Caco-2 (cell line): ENCODE measurements at regions not wholly inside any gene's neighbourhood (a gene's known extent, or its start where the extent isn't known, plus 50 kb on each side); places are given as distances from the start of the nearest gene placed in this dataset.

ENCODE experiments used
- BruUV-seq: library from RNA; stranded (reverse); fragments of 400-500 nt; replicated peaks from 2 replicates; lab custom pipeline; 2021; lab: Mats Ljungman, UMichigan
- CTCF ChIA-PET: fragments of 300-600 bp; sonication (Branson Sonifier 250); formaldehyde crosslinking; loops from one replicate; lab custom pipeline; 2022; ENCODE audit warnings: antibody characterized with exemption; lab: Charles Lee
- POLR2A ChIA-PET: fragments of 300-600 bp; sonication (Branson Sonifier 250); formaldehyde crosslinking; loops from one replicate; lab custom pipeline; 2022; ENCODE audit warnings: antibody characterized with exemption; lab: Charles Lee
- DNase-seq, 2 experiments: peaks; one replicate each; pipeline versions ENCODE4 v3.0.0 to v3.0.0-alpha.2; 2020 to 2022
- H3K27me3 ChIP-seq: replicated peaks from 2 replicates; pipeline ENCODE4 v1.6.0; 2011; ENCODE audit warnings: low read length; ENCODE audit not compliant: control insufficient read depth, insufficient read depth
- H3K36me3 ChIP-seq: 2 replicates; pipeline ENCODE4 v1.5.1; 2011; ENCODE audit warnings: low read length; ENCODE audit not compliant: control insufficient read depth, insufficient read depth
- H3K4me1 ChIP-seq: fragments of 250-450 bp; sonication (Bioruptor Pico); 2 replicates; pipeline ENCODE4 v1.5.1; 2020; ENCODE audit warnings: mild to moderate bottlenecking
- H3K4me3 ChIP-seq: 2 replicates; pipeline ENCODE4 v1.5.1; 2011; ENCODE audit warnings: low read depth, mild to moderate bottlenecking, control low read depth, low read length
- H3K9me3 ChIP-seq: fragments of 250-450 bp; sonication (Bioruptor Pico); 2 replicates; pipeline ENCODE4 v1.5.1; 2020; ENCODE audit warnings: mild to moderate bottlenecking, moderate library complexity
- H3K27ac Mint-ChIP-seq: one replicate; pipeline ENCODE4 v1.8.0; 2022; ENCODE audit warnings: mixed read lengths; ENCODE audit not compliant: unreplicated experiment
- H3K27me3 Mint-ChIP-seq: one replicate; pipeline ENCODE4 v1.8.0; 2022; ENCODE audit warnings: mixed read lengths; ENCODE audit not compliant: insufficient read depth, unreplicated experiment
- H3K36me3 Mint-ChIP-seq: one replicate; pipeline ENCODE4 v1.8.0; 2022; ENCODE audit warnings: mild to moderate bottlenecking, mixed read lengths; ENCODE audit not compliant: insufficient read depth, unreplicated experiment
- H3K4me1 Mint-ChIP-seq: one replicate; pipeline ENCODE4 v1.8.0; 2022; ENCODE audit warnings: low read depth, mixed read lengths; ENCODE audit not compliant: unreplicated experiment
- H3K4me3 Mint-ChIP-seq: one replicate; pipeline ENCODE4 v1.8.0; 2022; ENCODE audit warnings: mild to moderate bottlenecking, moderate library complexity, mixed read lengths; ENCODE audit not compliant: unreplicated experiment
- H3K9me3 Mint-ChIP-seq: one replicate; pipeline ENCODE4 v1.8.0; 2022; ENCODE audit warnings: mixed read lengths; ENCODE audit not compliant: unreplicated experiment
- CTCF ChIP-seq, 2 experiments: fragments of 200-600 bp in 1 of 2; IDR thresholded peaks; 1 replicate in 1 of 2; 2 replicates in 1 of 2; pipeline versions ENCODE4 v1.5.1 to v1.8.0; 2011 to 2022; ENCODE audit warnings: antibody characterized with exemption in 1 of 2, control low read depth in 1 of 2, inconsistent platforms in 1 of 2, low read depth in 1 of 2, low read length in 1 of 2, mild to moderate bottlenecking in 1 of 2, moderate library complexity in 1 of 2; ENCODE audit not compliant: insufficient read depth in 1 of 2, severe bottlenecking in 1 of 2, unreplicated experiment in 1 of 2
- intact Hi-C: fragments of 100-400 bp; cut with micrococcal nuclease; formaldehyde crosslinking; loops from one replicate; pipeline ENCODE4 v1.10.0; 2022; ENCODE audit not compliant: unreplicated experiment

DNA sequence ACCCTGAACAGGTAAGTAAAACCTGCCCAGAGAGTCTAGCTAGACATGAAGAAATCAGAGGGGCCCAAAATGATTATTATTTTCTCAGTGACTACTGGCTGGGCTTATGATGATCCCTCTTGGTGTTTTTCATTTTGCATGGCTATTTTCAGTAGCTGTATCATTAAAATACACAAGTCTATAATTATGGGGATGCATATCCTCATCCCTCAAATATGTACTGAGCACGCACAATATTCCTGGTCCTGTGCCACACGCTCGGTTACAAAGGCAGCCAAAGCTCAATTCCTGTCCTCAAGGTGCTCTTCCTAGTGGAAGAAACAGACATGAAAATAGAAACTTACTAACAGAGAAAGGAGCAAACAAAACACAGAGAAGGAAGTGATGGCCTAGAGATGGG lies 180.0 kb downstream of the DAD1 start:
- no peak overlapping the region for H3K4me3 Mint-ChIP-seq
- POLR2A ChIA-PET = no interaction called here
- DNase-seq = no peak
- Histone ChIP-seq H3K4me3 (no peak overlapping the region), H3K9me3 (no peaks in the 10 kb centered on the region), H3K4me1 (no peaks in the 10 kb centered on the region), H3K36me3 (no peaks in the 10 kb centered on the region), H3K27me3 (no peaks in the 10 kb centered on the region)
- H3K4me1 Mint-ChIP-seq = no peaks in the 10 kb centered on the region
- CTCF ChIA-PET = no interaction called here
- H3K9me3 Mint-ChIP-seq = no peaks in the 10 kb centered on the region
- no TSS peak for BruUV-seq
- intact Hi-C loops = no loop called here
- peaks cover 2% of the 10 kb centered on the region for H3K27me3 Mint-ChIP-seq
- no peaks in the 10 kb centered on the region for H3K36me3 Mint-ChIP-seq
- no peak overlapping the region for H3K27ac Mint-ChIP-seq
- TF ChIP-seq CTCF (IDR thresholded peaks at IDR 0.05; ENCODE audit: insufficient read depth in 1 of 2, low read depth in 1 of 2, low read length in 1 of 2, severe bottlenecking in 1 of 2, unreplicated experiment in 1 of 2) = no peak

DNA sequence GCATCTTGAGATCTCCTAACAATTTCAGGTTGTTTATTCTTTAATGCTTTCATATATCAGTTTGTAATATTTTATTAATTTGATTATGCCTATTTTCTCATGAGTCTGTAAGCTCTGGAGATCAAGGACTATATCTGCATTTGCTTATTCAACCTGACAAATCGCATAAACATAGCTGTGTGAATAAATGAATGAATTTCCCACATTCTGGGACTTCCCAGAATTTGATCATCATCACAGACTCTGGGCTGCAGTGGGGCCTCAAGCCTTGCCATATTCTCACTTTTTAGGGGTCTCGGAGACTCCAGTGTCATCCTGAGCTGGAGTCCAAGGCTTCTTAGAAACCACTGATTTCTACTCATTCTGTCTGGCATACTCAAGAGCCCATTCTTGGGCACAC lies 180.5 kb downstream of the DAD1 start:
- Mint-ChIP-seq H3K4me3 (no peak overlapping the region), H3K27me3 (peaks cover 2% of the 10 kb centered on the region), H3K27ac (no peak overlapping the region), H3K4me1 (no peaks in the 10 kb centered on the region), H3K36me3 (no peaks in the 10 kb centered on the region), H3K9me3 (no peaks in the 10 kb centered on the region)
- no peak overlapping the region for H3K4me3 ChIP-seq
- no peaks in the 10 kb centered on the region for H3K27me3 ChIP-seq
- CTCF ChIA-PET = no interaction called here
- DNase-seq = no peak
- no peak for TF ChIP-seq CTCF (IDR thresholded peaks at IDR 0.05; ENCODE audit: insufficient read depth in 1 of 2, low read depth in 1 of 2, low read length in 1 of 2, severe bottlenecking in 1 of 2, unreplicated experiment in 1 of 2)
- H3K9me3 ChIP-seq = no peaks in the 10 kb centered on the region
- no TSS peak for BruUV-seq
- intact Hi-C loops = no loop called here
- no peaks in the 10 kb centered on the region for H3K4me1 ChIP-seq
- POLR2A ChIA-PET = no interaction called here
- H3K36me3 ChIP-seq = no peaks in the 10 kb centered on the region

DNA sequence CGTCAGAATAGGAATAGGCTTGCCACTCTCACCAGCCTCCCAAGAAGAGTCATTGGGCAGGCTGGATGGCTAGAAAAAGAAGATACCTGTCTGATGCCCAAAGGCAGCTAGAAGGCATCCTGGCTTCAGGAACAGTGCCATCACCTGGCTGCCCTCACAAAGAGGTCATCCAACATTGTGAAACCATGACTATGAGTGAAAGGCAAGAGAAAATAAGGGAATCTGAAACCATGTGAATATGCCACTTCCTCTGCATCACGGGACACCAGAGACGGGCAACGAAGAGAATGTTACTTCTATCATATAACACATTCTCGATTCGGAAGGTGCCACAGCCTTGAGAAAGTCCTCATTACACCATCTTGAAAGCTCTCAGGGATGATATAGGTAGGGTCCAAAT lies 182.0 kb downstream of the DAD1 start:
- no peak for DNase-seq
- H3K36me3 Mint-ChIP-seq = no peaks in the 10 kb centered on the region
- no peaks in the 10 kb centered on the region for H3K4me1 ChIP-seq
- H3K9me3 ChIP-seq = no peaks in the 10 kb centered on the region
- CTCF ChIA-PET = no interaction called here
- H3K9me3 Mint-ChIP-seq = no peaks in the 10 kb centered on the region
- H3K27me3 Mint-ChIP-seq = peaks cover 2% of the 10 kb centered on the region
- no TSS peak for BruUV-seq
- H3K4me1 Mint-ChIP-seq = no peaks in the 10 kb centered on the region
- POLR2A ChIA-PET = no interaction called here
- TF ChIP-seq CTCF (IDR thresholded peaks at IDR 0.05; ENCODE audit: insufficient read depth in 1 of 2, low read depth in 1 of 2, low read length in 1 of 2, severe bottlenecking in 1 of 2, unreplicated experiment in 1 of 2) = no peak
- intact Hi-C loops = no loop called here
- H3K4me3 ChIP-seq = no peak overlapping the region
- H3K27ac Mint-ChIP-seq = no peak overlapping the region
- no peaks in the 10 kb centered on the region for H3K27me3 ChIP-seq
- H3K4me3 Mint-ChIP-seq = no peak overlapping the region
- H3K36me3 ChIP-seq = no peaks in the 10 kb centered on the region
